Colonic mucosa (tissue), 4 donors: ENCODE measurements at regions not wholly inside any gene's neighbourhood (a gene's known extent, or its start where the extent isn't known, plus 50 kb on each side); places are given as distances from the start of the nearest gene placed in this dataset.
"Not testable (repeated sequence)": the region's sequence is repeated elsewhere in the genome, so short reads cannot be mapped to it uniquely, and the experiment has no call there.

Source experiments
- DNase-seq: peaks from one replicate; pipeline ENCODE4 v3.0.0-alpha.2; 2020
- H3K27ac ChIP-seq: fragments of 200-600 bp; one replicate; pipeline ENCODE4 v1.8.0; 2021
- H3K27me3 ChIP-seq: fragments of 200-600 bp; one replicate; pipeline ENCODE4 v1.8.0; 2021
- H3K36me3 ChIP-seq: fragments of 200-600 bp; one replicate; pipeline ENCODE4 v1.8.0; 2021
- H3K4me1 ChIP-seq: fragments of 200-600 bp; one replicate; pipeline ENCODE4 v1.8.0; 2021; ENCODE audit warnings: mild to moderate bottlenecking
- H3K4me3 ChIP-seq: fragments of 200-600 bp; one replicate; pipeline ENCODE4 v1.8.0; 2021
- H3K9ac ChIP-seq, 2 donors: one replicate each; pipeline ENCODE4 v1.7.0; 2013; ENCODE audit warnings: control low read depth in 2 of 2, low read depth in 2 of 2, low read length in 2 of 2
- H3K9me3 ChIP-seq: fragments of 200-600 bp; one replicate; pipeline ENCODE4 v1.8.0; 2021
- intact Hi-C: fragments of 100-400 bp; cut with DNase I; formaldehyde crosslinking; loops from one replicate; pipeline ENCODE4 v1.14.1; 2022
- TF ChIP-seq, protein P1 (sequence below): fragments of 200-600 bp; IDR thresholded peaks from one replicate; pipeline ENCODE4 v1.8.0; 2022; ENCODE audit warnings: antibody characterized with exemption, mild to moderate bottlenecking
- donor health status: healthy.
- donor health status: DM: no; HTN: no; CAD: no.
- donor health status: DM: no; HTN: no; CAD: no.

DNA sequence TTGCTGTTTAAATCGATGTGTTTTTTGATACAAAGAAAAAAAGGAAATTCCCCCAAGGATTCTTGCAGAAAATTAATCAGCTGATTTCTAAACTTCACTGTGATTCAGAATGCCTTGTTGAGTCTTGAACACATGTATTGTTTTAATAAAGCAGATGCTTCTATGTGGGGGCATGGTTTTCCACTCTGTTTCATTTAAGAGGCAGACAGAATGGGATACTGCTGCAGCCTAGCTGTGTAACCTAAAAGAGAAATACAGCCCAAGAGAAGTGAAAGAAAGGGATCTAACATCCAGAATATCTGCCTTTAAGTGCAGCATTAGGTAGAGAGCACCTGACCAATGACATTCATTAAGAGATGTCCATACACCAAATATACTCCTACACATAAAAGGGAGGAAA is 365.1 kb upstream of the CCNH start:
- intact Hi-C loops: loop anchor here (10.0 kb wide), 1 partner anchor 353 kb away; no protein-coding TSS in a partner anchor
- Histone ChIP-seq H3K9me3 (no peaks in the 10 kb centered on the region), H3K9ac (no peak overlapping the region), H3K27me3 (no peaks in the 10 kb centered on the region), H3K4me3 (no peak overlapping the region), H3K4me1 (no peaks in the 10 kb centered on the region), H3K27ac (no peak overlapping the region), H3K36me3 (no peaks in the 10 kb centered on the region)
- TF ChIP-seq, protein P1, sequence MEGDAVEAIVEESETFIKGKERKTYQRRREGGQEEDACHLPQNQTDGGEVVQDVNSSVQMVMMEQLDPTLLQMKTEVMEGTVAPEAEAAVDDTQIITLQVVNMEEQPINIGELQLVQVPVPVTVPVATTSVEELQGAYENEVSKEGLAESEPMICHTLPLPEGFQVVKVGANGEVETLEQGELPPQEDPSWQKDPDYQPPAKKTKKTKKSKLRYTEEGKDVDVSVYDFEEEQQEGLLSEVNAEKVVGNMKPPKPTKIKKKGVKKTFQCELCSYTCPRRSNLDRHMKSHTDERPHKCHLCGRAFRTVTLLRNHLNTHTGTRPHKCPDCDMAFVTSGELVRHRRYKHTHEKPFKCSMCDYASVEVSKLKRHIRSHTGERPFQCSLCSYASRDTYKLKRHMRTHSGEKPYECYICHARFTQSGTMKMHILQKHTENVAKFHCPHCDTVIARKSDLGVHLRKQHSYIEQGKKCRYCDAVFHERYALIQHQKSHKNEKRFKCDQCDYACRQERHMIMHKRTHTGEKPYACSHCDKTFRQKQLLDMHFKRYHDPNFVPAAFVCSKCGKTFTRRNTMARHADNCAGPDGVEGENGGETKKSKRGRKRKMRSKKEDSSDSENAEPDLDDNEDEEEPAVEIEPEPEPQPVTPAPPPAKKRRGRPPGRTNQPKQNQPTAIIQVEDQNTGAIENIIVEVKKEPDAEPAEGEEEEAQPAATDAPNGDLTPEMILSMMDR: no peak
- DNase-seq: no peak

DNA sequence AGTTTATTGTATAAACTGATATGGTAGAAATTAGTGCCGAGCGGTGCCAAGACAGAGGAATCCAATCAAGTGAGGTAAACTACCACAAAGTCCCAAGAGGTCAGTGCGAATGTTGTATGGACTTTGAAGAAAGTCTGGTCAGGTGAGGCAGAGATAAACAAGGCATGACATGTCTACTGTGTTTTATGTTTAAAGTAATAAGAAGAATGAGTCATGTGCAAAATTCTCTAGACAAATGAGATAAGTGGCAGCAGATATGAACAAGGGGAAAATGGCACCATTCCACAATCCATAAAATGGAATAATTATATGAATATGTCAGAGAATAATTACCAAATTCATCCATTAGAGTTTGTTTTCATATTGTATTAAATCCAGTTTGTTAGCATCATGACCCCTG is 364.1 kb upstream of the CCNH start:
- Histone ChIP-seq H3K4me1 (no peaks in the 10 kb centered on the region), H3K9ac (no peak overlapping the region), H3K36me3 (no peaks in the 10 kb centered on the region), H3K27ac (no peak overlapping the region), H3K27me3 (no peaks in the 10 kb centered on the region), H3K4me3 (no peak overlapping the region), H3K9me3 (no peaks in the 10 kb centered on the region)
- no peak for DNase-seq
- TF ChIP-seq, protein P1: no peak
- intact Hi-C loops: loop anchor here (10.0 kb wide), 1 partner anchor 352 kb away; no protein-coding TSS in a partner anchor

DNA sequence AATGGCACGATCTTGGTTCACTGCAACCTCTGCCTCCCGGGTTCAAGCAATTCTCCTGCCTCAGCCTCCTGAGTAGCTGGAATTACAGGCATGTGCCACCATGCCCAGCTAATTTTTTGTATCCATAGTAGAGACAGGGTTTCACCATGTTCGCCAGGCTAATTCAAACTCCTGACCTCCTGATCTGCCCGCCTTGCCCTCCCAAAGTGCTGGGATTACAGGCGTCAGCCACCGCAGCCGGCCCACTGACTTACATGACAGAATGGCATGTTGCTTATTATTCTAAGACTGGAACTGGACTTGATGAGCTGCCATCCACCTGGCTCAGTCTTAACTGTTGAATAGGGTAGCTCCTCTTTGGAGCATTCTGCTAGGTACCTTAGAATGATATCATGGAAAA is 363.6 kb upstream of the CCNH start:
- H3K27me3 ChIP-seq, H3K9ac ChIP-seq, H3K4me3 ChIP-seq, H3K27ac ChIP-seq, H3K9me3 ChIP-seq, H3K4me1 ChIP-seq, H3K36me3 ChIP-seq, DNase-seq: not testable (repeated sequence)
- intact Hi-C loops: loop anchor here (10.0 kb wide), 1 partner anchor 352 kb away; no protein-coding TSS in a partner anchor

DNA sequence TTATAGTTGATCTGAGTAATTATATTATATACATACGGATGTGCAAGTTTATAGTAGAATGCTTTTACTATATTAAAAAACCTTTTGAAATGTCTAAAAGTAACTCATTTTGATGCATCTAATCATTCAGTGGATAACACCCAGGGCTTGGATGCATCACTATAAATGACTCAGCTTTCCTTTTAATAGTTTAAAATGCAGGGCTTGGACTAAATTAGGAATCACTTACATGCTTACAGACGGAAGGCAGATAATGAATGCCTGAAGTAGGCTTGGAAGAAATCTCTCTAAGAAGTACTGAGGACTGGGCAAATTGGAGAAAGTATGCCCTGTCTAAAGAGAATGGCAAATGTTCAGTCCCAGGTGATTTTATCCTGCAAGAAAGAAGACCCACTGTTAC is 362.5 kb upstream of the CCNH start:
- Histone ChIP-seq H3K36me3 (no peaks in the 10 kb centered on the region), H3K9ac (no peak overlapping the region), H3K27ac (no peak overlapping the region), H3K9me3 (no peaks in the 10 kb centered on the region), H3K4me1 (no peaks in the 10 kb centered on the region), H3K27me3 (no peaks in the 10 kb centered on the region), H3K4me3 (no peak overlapping the region)
- no peak for DNase-seq
- intact Hi-C loops: loop anchor here (10.0 kb wide), 1 partner anchor 350 kb away; no protein-coding TSS in a partner anchor
- TF ChIP-seq, protein P1: no peak

DNA sequence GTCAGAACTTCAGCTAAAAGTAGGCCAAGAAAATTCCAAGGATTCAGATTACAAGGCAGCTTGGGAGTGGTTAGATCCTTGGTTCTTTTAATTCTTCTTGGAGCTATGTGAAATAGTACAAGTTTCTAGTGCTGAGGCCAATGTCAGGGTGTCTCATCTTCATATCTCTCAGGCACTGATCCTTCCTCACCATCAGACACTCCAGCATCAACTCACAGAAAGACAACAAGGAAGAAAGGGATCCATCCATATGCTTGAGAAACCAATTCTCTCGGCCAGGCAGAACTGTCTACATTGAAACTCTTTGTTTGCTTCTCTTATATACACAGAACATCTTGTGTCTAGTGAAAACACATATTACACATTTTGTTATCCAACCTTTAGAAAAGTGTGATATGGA is 362.1 kb upstream of the CCNH start:
- Histone ChIP-seq H3K36me3 (no peaks in the 10 kb centered on the region), H3K4me1 (no peaks in the 10 kb centered on the region), H3K9ac (no peak overlapping the region), H3K9me3 (no peaks in the 10 kb centered on the region), H3K27ac (no peak overlapping the region), H3K4me3 (no peak overlapping the region), H3K27me3 (no peaks in the 10 kb centered on the region)
- no peak for DNase-seq
- intact Hi-C loops: loop anchor here (10.0 kb wide), 1 partner anchor 350 kb away; no protein-coding TSS in a partner anchor
- TF ChIP-seq, protein P1: no peak

DNA sequence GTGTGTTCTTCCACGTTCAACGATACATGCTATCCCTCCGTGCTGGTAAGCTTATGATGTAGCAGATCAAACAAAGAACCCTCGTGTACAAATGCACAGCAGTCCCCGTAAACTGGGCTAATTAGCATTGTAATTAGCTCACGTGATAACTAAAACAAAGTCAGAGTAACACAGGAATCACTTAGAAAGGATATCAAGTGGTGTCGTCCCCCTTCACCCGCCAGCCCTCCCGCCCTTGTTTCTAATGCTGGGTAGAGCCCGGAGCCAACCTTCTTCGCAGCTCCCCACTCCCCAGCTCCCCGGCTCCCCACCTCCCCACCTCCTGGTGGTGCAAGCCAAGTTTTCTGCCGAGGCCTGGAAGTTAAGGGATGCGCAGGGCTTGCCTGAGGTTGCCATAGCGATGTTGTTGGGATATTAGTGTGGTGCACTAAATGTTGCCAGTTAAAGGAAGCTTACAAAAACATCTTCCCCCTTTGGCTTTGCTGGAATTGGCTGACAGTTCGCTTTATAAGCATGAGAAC is 357.9 kb upstream of the CCNH start:
- Histone ChIP-seq H3K36me3 (no peaks in the 10 kb centered on the region), H3K27me3 (no peaks in the 10 kb centered on the region), H3K27ac (no peak overlapping the region), H3K9me3 (no peaks in the 10 kb centered on the region), H3K4me1 (no peaks in the 10 kb centered on the region), H3K9ac (no peak overlapping the region), H3K4me3 (no peak overlapping the region)
- intact Hi-C loops: loop anchor here (10.0 kb wide), 1 partner anchor 346 kb away; no protein-coding TSS in a partner anchor
- TF ChIP-seq, protein P1: no peak
- no peak for DNase-seq
